ENCODE measurements at regions not wholly inside any gene's neighbourhood (a gene's known extent, or its start where the extent isn't known, plus 50 kb on each side); places are given as distances from the start of the nearest gene placed in this dataset.

GRCh38 chr1:173333581-173333980 is 126.5 kb upstream of the TNFSF4 start:
- Histone ChIP-seq H2BK15ac (replicated peaks; ENCODE audit: low read depth) (no peak overlapping the region), H3K4ac (ENCODE audit: low read depth, low read length) (no peak overlapping the region), H3K4me3 (ENCODE audit: low read length) (no peak overlapping the region), H3K18ac (ENCODE audit: low read length) (peak overlapping the region; percentile 51), H2BK5ac (ENCODE audit: low read length) (no peak overlapping the region), H3K27me3 (ENCODE audit: insufficient read depth, low read length, poor library complexity) (no peaks in the 10 kb centered on the region), H2BK120ac (ENCODE audit: low read depth, low read length) (no peak overlapping the region), H3K79me2 (ENCODE audit: control insufficient read depth, insufficient read depth, low read length) (no peaks in the 10 kb centered on the region), H4K8ac (ENCODE audit: low read depth, low read length) (no peak overlapping the region), H3K4me1 (ENCODE audit: control insufficient read depth, low read depth, low read length) (no peaks in the 10 kb centered on the region), H3K9ac (ENCODE audit: low read length) (no peak overlapping the region), H2AK5ac (ENCODE audit: low read length) (no peak overlapping the region), H3K56ac (ENCODE audit: low read length) (no peak overlapping the region), H4K5ac (ENCODE audit: low read length) (no peak overlapping the region), H3K4me2 (ENCODE audit: low read length) (no peak overlapping the region), H3K27ac (ENCODE audit: low read depth, low read length) (no peak overlapping the region), H3K79me1 (ENCODE audit: low read length) (no peaks in the 10 kb centered on the region), H3K23ac (ENCODE audit: low read length) (no peak overlapping the region), H3K36me3 (ENCODE audit: control insufficient read depth, insufficient read depth, low read length) (no peaks in the 10 kb centered on the region)
- no peak for DNase-seq
- WGBS (ENCODE audit: extremely low coverage, insufficient coverage, low lambda C conversion rate) = no CpG with 5 or more reads among the region's 1 CpG

GRCh38 chr1:173337126-173337525 is 130.0 kb upstream of the TNFSF4 start:
- Histone ChIP-seq H3K4me1 (ENCODE audit: control insufficient read depth, low read depth, low read length) (no peaks in the 10 kb centered on the region), H3K23ac (ENCODE audit: low read length) (no peak overlapping the region), H2BK15ac (replicated peaks; ENCODE audit: low read depth) (no peak overlapping the region), H2BK5ac (ENCODE audit: low read length) (no peak overlapping the region), H3K18ac (ENCODE audit: low read length) (no peak overlapping the region), H2AK5ac (ENCODE audit: low read length) (no peak overlapping the region), H2BK120ac (ENCODE audit: low read depth, low read length) (no peak overlapping the region), H3K9ac (ENCODE audit: low read length) (no peak overlapping the region), H4K8ac (ENCODE audit: low read depth, low read length) (no peak overlapping the region), H3K4me3 (ENCODE audit: low read length) (no peak overlapping the region), H3K79me2 (ENCODE audit: control insufficient read depth, insufficient read depth, low read length) (no peaks in the 10 kb centered on the region), H3K79me1 (ENCODE audit: low read length) (no peaks in the 10 kb centered on the region), H3K4ac (ENCODE audit: low read depth, low read length) (no peak overlapping the region), H3K27ac (ENCODE audit: low read depth, low read length) (no peak overlapping the region), H3K4me2 (ENCODE audit: low read length) (no peak overlapping the region), H3K56ac (ENCODE audit: low read length) (no peak overlapping the region), H3K36me3 (ENCODE audit: control insufficient read depth, insufficient read depth, low read length) (no peaks in the 10 kb centered on the region), H3K27me3 (ENCODE audit: insufficient read depth, low read length, poor library complexity) (no peaks in the 10 kb centered on the region), H4K5ac (ENCODE audit: low read length) (no peak overlapping the region)
- DNase-seq = no peak
- WGBS (ENCODE audit: extremely low coverage, insufficient coverage, low lambda C conversion rate) = no CpG with 5 or more reads among the region's 1 CpG

GRCh38 chr1:173341307-173341706 is 134.2 kb upstream of the TNFSF4 start:
- H3K18ac ChIP-seq (ENCODE audit: low read length) = no peak overlapping the region
- no peak overlapping the region for H3K56ac ChIP-seq (ENCODE audit: low read length)
- no peak overlapping the region for H2AK5ac ChIP-seq (ENCODE audit: low read length)
- no peaks in the 10 kb centered on the region for H3K4me1 ChIP-seq (ENCODE audit: control insufficient read depth, low read depth, low read length)
- no peak overlapping the region for H3K4me2 ChIP-seq (ENCODE audit: low read length)
- no peak overlapping the region for H2BK120ac ChIP-seq (ENCODE audit: low read depth, low read length)
- WGBS (ENCODE audit: extremely low coverage, insufficient coverage, low lambda C conversion rate) = no CpG with 5 or more reads among the region's 5 CpGs
- H3K79me2 ChIP-seq (ENCODE audit: control insufficient read depth, insufficient read depth, low read length) = no peaks in the 10 kb centered on the region
- no peaks in the 10 kb centered on the region for H3K27me3 ChIP-seq (ENCODE audit: insufficient read depth, low read length, poor library complexity)
- no peak overlapping the region for H3K4me3 ChIP-seq (ENCODE audit: low read length)
- H3K36me3 ChIP-seq (ENCODE audit: control insufficient read depth, insufficient read depth, low read length) = no peaks in the 10 kb centered on the region
- no peak for DNase-seq
- H2BK15ac ChIP-seq (replicated peaks; ENCODE audit: low read depth) = no peak overlapping the region
- no peak overlapping the region for H4K8ac ChIP-seq (ENCODE audit: low read depth, low read length)
- H3K27ac ChIP-seq (ENCODE audit: low read depth, low read length) = no peak overlapping the region
- H3K79me1 ChIP-seq (ENCODE audit: low read length) = no peaks in the 10 kb centered on the region
- H4K5ac ChIP-seq (ENCODE audit: low read length) = no peak overlapping the region
- H3K23ac ChIP-seq (ENCODE audit: low read length) = no peak overlapping the region
- no peak overlapping the region for H3K4ac ChIP-seq (ENCODE audit: low read depth, low read length)
- no peak overlapping the region for H2BK5ac ChIP-seq (ENCODE audit: low read length)
- no peak overlapping the region for H3K9ac ChIP-seq (ENCODE audit: low read length)

GRCh38 chr1:173341971-173342370 is 134.8 kb upstream of the TNFSF4 start:
- H2BK15ac ChIP-seq (replicated peaks; ENCODE audit: low read depth) = no peak overlapping the region
- WGBS (ENCODE audit: extremely low coverage, insufficient coverage, low lambda C conversion rate) = no CpG with 5 or more reads among the region's 1 CpG

GRCh38 chr1:173342736-173343135 is 134.4 kb upstream of the PRDX6 start:
- Histone ChIP-seq H3K56ac (ENCODE audit: low read length) (no peak overlapping the region), H3K23ac (ENCODE audit: low read length) (no peak overlapping the region), H3K9ac (ENCODE audit: low read length) (no peak overlapping the region), H3K4me2 (ENCODE audit: low read length) (no peak overlapping the region), H3K79me2 (ENCODE audit: control insufficient read depth, insufficient read depth, low read length) (no peaks in the 10 kb centered on the region), H2BK120ac (ENCODE audit: low read depth, low read length) (no peak overlapping the region), H2BK15ac (replicated peaks; ENCODE audit: low read depth) (no peak overlapping the region), H3K4me1 (ENCODE audit: control insufficient read depth, low read depth, low read length) (no peaks in the 10 kb centered on the region), H3K36me3 (ENCODE audit: control insufficient read depth, insufficient read depth, low read length) (no peaks in the 10 kb centered on the region), H3K4me3 (ENCODE audit: low read length) (no peak overlapping the region), H2AK5ac (ENCODE audit: low read length) (no peak overlapping the region), H3K27ac (ENCODE audit: low read depth, low read length) (no peak overlapping the region), H2BK5ac (ENCODE audit: low read length) (no peak overlapping the region), H3K18ac (ENCODE audit: low read length) (no peak overlapping the region), H4K8ac (ENCODE audit: low read depth, low read length) (no peak overlapping the region), H3K79me1 (ENCODE audit: low read length) (no peaks in the 10 kb centered on the region), H3K27me3 (ENCODE audit: insufficient read depth, low read length, poor library complexity) (no peaks in the 10 kb centered on the region), H3K4ac (ENCODE audit: low read depth, low read length) (no peak overlapping the region), H4K5ac (ENCODE audit: low read length) (no peak overlapping the region)
- no CpG with 5 or more reads among the region's 2 CpGs for WGBS (ENCODE audit: extremely low coverage, insufficient coverage, low lambda C conversion rate)
- no peak for DNase-seq

More at GRCh38 chr1:173341971-173342370, 134.8 kb upstream of the TNFSF4 start:
- Histone ChIP-seq H3K27me3 (ENCODE audit: insufficient read depth, low read length, poor library complexity) (no peaks in the 10 kb centered on the region), H3K4ac (ENCODE audit: low read depth, low read length) (no peak overlapping the region), H3K79me1 (ENCODE audit: low read length) (no peaks in the 10 kb centered on the region), H3K23ac (ENCODE audit: low read length) (no peak overlapping the region), H3K4me1 (ENCODE audit: control insufficient read depth, low read depth, low read length) (no peaks in the 10 kb centered on the region), H2AK5ac (ENCODE audit: low read length) (no peak overlapping the region), H4K8ac (ENCODE audit: low read depth, low read length) (no peak overlapping the region), H3K56ac (ENCODE audit: low read length) (no peak overlapping the region), H3K9ac (ENCODE audit: low read length) (no peak overlapping the region), H3K36me3 (ENCODE audit: control insufficient read depth, insufficient read depth, low read length) (no peaks in the 10 kb centered on the region), H4K5ac (ENCODE audit: low read length) (no peak overlapping the region), H2BK120ac (ENCODE audit: low read depth, low read length) (no peak overlapping the region), H3K18ac (ENCODE audit: low read length) (no peak overlapping the region), H2BK5ac (ENCODE audit: low read length) (no peak overlapping the region), H3K27ac (ENCODE audit: low read depth, low read length) (no peak overlapping the region), H3K4me3 (ENCODE audit: low read length) (no peak overlapping the region), H3K79me2 (ENCODE audit: control insufficient read depth, insufficient read depth, low read length) (no peaks in the 10 kb centered on the region), H3K4me2 (ENCODE audit: low read length) (no peak overlapping the region)
- no peak for DNase-seq

- Histone ChIP-seq H4K8ac (ENCODE audit: low read depth, low read length) (no peak overlapping the region), H3K56ac (ENCODE audit: low read length) (no peak overlapping the region), H3K36me3 (ENCODE audit: control insufficient read depth, insufficient read depth, low read length) (no peaks in the 10 kb centered on the region), H4K5ac (ENCODE audit: low read length) (no peak overlapping the region), H3K4me3 (ENCODE audit: low read length) (no peak overlapping the region), H2AK5ac (ENCODE audit: low read length) (no peak overlapping the region), H3K4me1 (ENCODE audit: control insufficient read depth, low read depth, low read length) (no peaks in the 10 kb centered on the region), H3K79me1 (ENCODE audit: low read length) (no peaks in the 10 kb centered on the region), H3K27ac (ENCODE audit: low read depth, low read length) (no peak overlapping the region), H3K18ac (ENCODE audit: low read length) (no peak overlapping the region), H3K23ac (ENCODE audit: low read length) (no peak overlapping the region), H3K27me3 (ENCODE audit: insufficient read depth, low read length, poor library complexity) (no peaks in the 10 kb centered on the region), H3K9ac (ENCODE audit: low read length) (no peak overlapping the region), H2BK5ac (ENCODE audit: low read length) (no peak overlapping the region), H3K79me2 (ENCODE audit: control insufficient read depth, insufficient read depth, low read length) (no peaks in the 10 kb centered on the region), H3K4me2 (ENCODE audit: low read length) (no peak overlapping the region), H3K4ac (ENCODE audit: low read depth, low read length) (no peak overlapping the region), H2BK120ac (ENCODE audit: low read depth, low read length) (no peak overlapping the region), H2BK15ac (replicated peaks; ENCODE audit: low read depth) (no peak overlapping the region)
- no CpG with 5 or more reads among the region's 4 CpGs for WGBS (ENCODE audit: extremely low coverage, insufficient coverage, low lambda C conversion rate)
- DNase-seq = no peak
Observed at GRCh38 chr1:173344034-173344743, 132.9 kb upstream of the PRDX6 start.
